A549 (cell line): ENCODE measurements at regions not wholly inside any gene's neighbourhood (a gene's known extent, or its start where the extent isn't known, plus 50 kb on each side); places are given as distances from the start of the nearest gene placed in this dataset.

Experiments
- ATAC-seq, 2 experiments: fragments of 200-7000 bp in 1 of 2; fragments of >200 bp in 1 of 2; cut with Nextera tagmentation in 1 of 2; cut with Tn5 transposase in 1 of 2; 3 replicates each; pipeline versions ENCODE4 v1.8.0 to v1.9.1; 2018 to 2020; ENCODE audit warnings: mild to moderate bottlenecking in 1 of 2, moderate library complexity in 1 of 2
- CTCF ChIA-PET: fragments of 300-600 bp; sonication (Branson Sonifier 250); formaldehyde crosslinking; extraction: SDS; loops from one replicate; lab custom pipeline; 2021; ENCODE audit warnings: antibody characterized with exemption, inconsistent platforms; lab: Yijun Ruan, JAX
- POLR2A ChIA-PET: fragments of 350-600 bp; formaldehyde crosslinking; extraction: SDS; loops from one replicate; lab custom pipeline; 2021; ENCODE audit warnings: antibody characterized with exemption, inconsistent platforms; lab: Yijun Ruan, JAX
- DNase-seq, 2 experiments: peaks; one replicate each; pipeline versions ENCODE4 v3.0.0 to v3.0.0-alpha.2; 2011 to 2016; ENCODE audit warnings: low read depth in 1 of 2, low spot score in 1 of 2
- FAIRE-seq: peaks from 2 replicates; lab custom pipeline; 2011; peaks lifted over from hg19 to GRCh38; lab: Jason Lieb, UNC
- H3K27ac ChIP-seq, 2 experiments: fragments of >200 bp; sonication (Bioruptor Twin); formaldehyde crosslinking; 3 replicates each; pipeline ENCODE4 v1.5.1; 2016 to 2017
- H3K4me1 ChIP-seq: fragments of >200 bp; sonication (Bioruptor Twin); formaldehyde crosslinking; 3 replicates; pipeline ENCODE4 v1.6.1; 2016
- H3K4me2 ChIP-seq: fragments of >200 bp; sonication (Bioruptor Twin); formaldehyde crosslinking; 3 replicates; pipeline ENCODE4 v1.6.1; 2016
- H3K4me3 ChIP-seq: fragments of >200 bp; sonication (Bioruptor Twin); formaldehyde crosslinking; 3 replicates; pipeline ENCODE4 v1.5.1; 2016
- H3K9me3 ChIP-seq: fragments of >200 bp; sonication (Bioruptor Twin); formaldehyde crosslinking; 3 replicates; pipeline ENCODE4 v1.6.1; 2016
- CBX8 ChIP-seq: fragments of 200-600 bp; sonication (generic); IDR thresholded peaks from 2 replicates; pipeline ENCODE4 v1.6.1; 2016
- CEBPB ChIP-seq, 2 experiments: fragments of >200 bp in 1 of 2; sonication (Bioruptor Twin) in 1 of 2; formaldehyde crosslinking in 1 of 2; IDR thresholded peaks; 2 replicates each; pipeline ENCODE4 v1.6.1; 2012 to 2016
- CHD4 ChIP-seq: fragments of 200-600 bp; sonication (generic); IDR thresholded peaks from 2 replicates; pipeline ENCODE4 v1.6.1; 2016; ENCODE audit warnings: antibody characterized with exemption, mild to moderate bottlenecking, borderline replicate concordance
- CTCF ChIP-seq: fragments of >200 bp; sonication (Bioruptor Twin); formaldehyde crosslinking; IDR thresholded peaks from 3 replicates; pipeline ENCODE4 v1.5.1; 2016
- EHF ChIP-seq: fragments of 250-450 bp; sonication (Bioruptor Pico); IDR thresholded peaks from 2 replicates; pipeline ENCODE4 v1.5.0; 2020; ENCODE audit warnings: mild to moderate bottlenecking
- EHMT2 ChIP-seq: fragments of 200-600 bp; sonication (generic); IDR thresholded peaks from 2 replicates; pipeline ENCODE4 v1.6.1; 2016; ENCODE audit warnings: antibody characterized with exemption, low read depth, mild to moderate bottlenecking, moderate library complexity
- ELK1 ChIP-seq: fragments of 150-350 bp; IDR thresholded peaks from 2 replicates; pipeline ENCODE4 v1.6.1; 2014; ENCODE audit warnings: low read depth, mild to moderate bottlenecking, low read length
- FOSB ChIP-seq: fragments of 250-450 bp; sonication (Bioruptor Pico); IDR thresholded peaks from 2 replicates; pipeline ENCODE4 v1.5.0; 2020; ENCODE audit warnings: mild to moderate bottlenecking, moderate library complexity
- HEYL ChIP-seq: fragments of 250-450 bp; sonication (Bioruptor Pico); IDR thresholded peaks from 2 replicates; pipeline ENCODE4 v1.8.0; 2021; ENCODE audit warnings: mild to moderate bottlenecking, moderate library complexity
- HMGXB4 ChIP-seq: fragments of 250-450 bp; sonication (Bioruptor Pico); IDR thresholded peaks from 2 replicates; pipeline ENCODE4 v1.5.0; 2021; ENCODE audit warnings: mild to moderate bottlenecking, moderate library complexity, borderline replicate concordance
- HOXA7 ChIP-seq: fragments of 250-450 bp; sonication (Bioruptor Pico); IDR thresholded peaks from 2 replicates; pipeline ENCODE4 v1.5.0; 2020; ENCODE audit warnings: mild to moderate bottlenecking, moderate library complexity
- HOXB13 ChIP-seq: fragments of 250-450 bp; sonication (Bioruptor Pico); IDR thresholded peaks from 2 replicates; pipeline ENCODE4 v1.5.0; 2020; ENCODE audit warnings: low read depth, mild to moderate bottlenecking, moderate library complexity
- HOXB5 ChIP-seq: fragments of 250-450 bp; sonication (Bioruptor Pico); IDR thresholded peaks from 2 replicates; pipeline ENCODE4 v1.5.0; 2020; ENCODE audit warnings: mild to moderate bottlenecking, moderate library complexity
- JUNB ChIP-seq: fragments of >200 bp; sonication (Bioruptor Twin); formaldehyde crosslinking; IDR thresholded peaks from 2 replicates; pipeline ENCODE4 v1.6.1; 2016
- KDM1A ChIP-seq: fragments of 200-600 bp; sonication (generic); IDR thresholded peaks from 2 replicates; pipeline ENCODE4 v1.6.1; 2016; ENCODE audit warnings: low read depth, mild to moderate bottlenecking
- MAFK ChIP-seq: fragments of 450-650 bp; IDR thresholded peaks from 2 replicates; pipeline ENCODE4 v1.6.1; 2014; ENCODE audit not compliant: partially characterized antibody
- MAZ ChIP-seq: fragments of 150-350 bp; IDR thresholded peaks from 2 replicates; pipeline ENCODE4 v1.6.1; 2014; ENCODE audit warnings: antibody characterized with exemption, low read depth, low read length, borderline replicate concordance
- NR3C1 ChIP-seq: fragments of >200 bp; sonication (Bioruptor Twin); formaldehyde crosslinking; IDR thresholded peaks from 3 replicates; pipeline ENCODE4 v1.6.1; 2017
- RFX5 ChIP-seq: fragments of 450-650 bp; IDR thresholded peaks from 2 replicates; pipeline ENCODE4 v1.7.1; 2014; ENCODE audit warnings: antibody characterized with exemption, mild to moderate bottlenecking, moderate library complexity
- RNF2 ChIP-seq: fragments of 200-600 bp; sonication (generic); IDR thresholded peaks from 2 replicates; pipeline ENCODE4 v1.6.1; 2016; ENCODE audit warnings: low read depth, mild to moderate bottlenecking, antibody characterized with exemption, moderate library complexity, borderline replicate concordance
- ZC3H11A ChIP-seq: fragments of 450-650 bp; IDR thresholded peaks from 2 replicates; pipeline ENCODE4 v1.6.1; 2014; ENCODE audit warnings: antibody characterized with exemption, mild to moderate bottlenecking
- ZFP36 ChIP-seq: fragments of 450-650 bp; IDR thresholded peaks from 2 replicates; pipeline ENCODE4 v1.6.1; 2014; ENCODE audit warnings: borderline replicate concordance; ENCODE audit not compliant: partially characterized antibody
- ZNF302 ChIP-seq: fragments of 250-450 bp; sonication (Bioruptor Pico); IDR thresholded peaks from 2 replicates; pipeline ENCODE4 v1.9.0; 2021; ENCODE audit warnings: inconsistent platforms, mild to moderate bottlenecking, moderate library complexity
- ZSCAN20 ChIP-seq: fragments of 250-450 bp; sonication (Bioruptor Pico); IDR thresholded peaks from 2 replicates; pipeline ENCODE4 v1.8.0; 2022; ENCODE audit warnings: mild to moderate bottlenecking, moderate library complexity
- WGBS: methylation state at CpG from one replicate; pipeline ENCODE4 v1.1.6; 2017; ENCODE audit errors: missing lambda C conversion rate; 5-methylcytosine and 5-hydroxymethylcytosine counted together
- TF ChIP-seq, protein P1 (sequence below): IDR thresholded peaks from 2 replicates; pipeline ENCODE4 v1.6.1; 2012

GRCh38 chr3:132790806-132791205, 68.6 kb upstream of the NPHP3 start:
- TF ChIP-seq FOSB (CRISPR knock-in tag) (no peak), MAZ (no peak), RFX5 (no peak), CEBPB (IDR thresholded peaks at IDR 0.05) (no peak), CBX8 (no peak), NR3C1 (no peak), ZFP36 (no peak), RNF2 (no peak), ELK1 (no peak), ZC3H11A (no peak), EHF (CRISPR knock-in tag) (no peak)
- TF ChIP-seq, protein P1, sequence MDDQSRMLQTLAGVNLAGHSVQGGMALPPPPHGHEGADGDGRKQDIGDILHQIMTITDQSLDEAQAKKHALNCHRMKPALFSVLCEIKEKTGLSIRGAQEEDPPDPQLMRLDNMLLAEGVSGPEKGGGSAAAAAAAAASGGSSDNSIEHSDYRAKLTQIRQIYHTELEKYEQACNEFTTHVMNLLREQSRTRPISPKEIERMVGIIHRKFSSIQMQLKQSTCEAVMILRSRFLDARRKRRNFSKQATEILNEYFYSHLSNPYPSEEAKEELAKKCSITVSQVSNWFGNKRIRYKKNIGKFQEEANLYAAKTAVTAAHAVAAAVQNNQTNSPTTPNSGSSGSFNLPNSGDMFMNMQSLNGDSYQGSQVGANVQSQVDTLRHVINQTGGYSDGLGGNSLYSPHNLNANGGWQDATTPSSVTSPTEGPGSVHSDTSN = no peak
- Histone ChIP-seq H3K27ac (no peak overlapping the region), H3K4me3 (no peak overlapping the region), H3K4me1 (no peaks in the 10 kb centered on the region), H3K4me2 (no peak overlapping the region), H3K9me3 (no peaks in the 10 kb centered on the region)
- ChIA-PET CTCF (no interaction called here), POLR2A (no interaction called here)
- DNase-seq (no peak), FAIRE-seq (no peak), ATAC-seq (no peak)

DNA sequence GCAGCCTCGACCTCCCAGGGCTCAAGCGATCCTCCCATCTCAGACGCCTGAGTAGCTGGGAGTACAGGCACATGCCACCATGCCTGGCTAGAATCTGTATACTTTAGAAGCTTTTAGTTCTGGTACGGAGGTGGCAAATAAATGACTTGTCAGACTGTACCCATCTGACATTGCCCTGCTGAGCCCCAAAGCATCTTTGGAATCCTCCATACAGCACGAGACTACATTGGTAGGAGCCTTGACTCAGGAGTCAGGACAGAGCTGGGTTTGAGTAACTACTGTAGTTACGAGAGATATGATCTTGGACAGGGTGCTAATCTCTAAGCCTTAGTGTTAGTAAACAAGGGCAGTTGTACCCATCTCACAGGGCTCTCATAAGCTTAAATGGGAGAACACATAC, 67.8 kb upstream of the NPHP3 start:
- H3K9me3 ChIP-seq = no peaks in the 10 kb centered on the region
- 10% methylated on average over 5 of the region's 6 CpGs for WGBS
- no peak for TF ChIP-seq EHMT2
- no peak for TF ChIP-seq JUNB
- TF ChIP-seq KDM1A = no peak
- TF ChIP-seq MAZ = no peak
- no peak for TF ChIP-seq HOXB5 (CRISPR knock-in tag)
- TF ChIP-seq HOXB13 = no peak
- TF ChIP-seq CTCF = no peak
- no peak for TF ChIP-seq FOSB (CRISPR knock-in tag)
- TF ChIP-seq HMGXB4 (CRISPR knock-in tag) = no peak
- no peak for TF ChIP-seq HOXA7
- TF ChIP-seq ZSCAN20 = no peak
- no peak for TF ChIP-seq NR3C1
- TF ChIP-seq ELK1 = no peak
- no peak for TF ChIP-seq ZNF302 (CRISPR knock-in tag)
- no peak for TF ChIP-seq MAFK
- no peak for TF ChIP-seq CHD4
- TF ChIP-seq HEYL = no peak
- H3K4me3 ChIP-seq = no peak overlapping the region
- H3K4me1 ChIP-seq = no peaks in the 10 kb centered on the region
- H3K27ac ChIP-seq = no peak overlapping the region
- H3K4me2 ChIP-seq = no peak overlapping the region
- no peak for ATAC-seq
- ChIA-PET POLR2A (no interaction called here), CTCF (interaction anchor here (0.6 kb wide), 1 partner anchor 13 kb away, joined by 3 read pairs; no protein-coding TSS in a partner anchor)
- no peak for FAIRE-seq
- no peak for DNase-seq
